ENCODE measurements at regions not wholly inside any gene's neighbourhood (a gene's known extent, or its start where the extent isn't known, plus 50 kb on each side); places are given as distances from the start of the nearest gene placed in this dataset.

- no peak for TF ChIP-seq CTCF (IDR thresholded peaks at IDR 0.05)
- TF ChIP-seq POLR2AphosphoS5 (IDR thresholded peaks at IDR 0.05), result no peak
- no peak for TF ChIP-seq POLR2A (IDR thresholded peaks at IDR 0.05)
Observed at GRCh38 chr7:54242776-54243175, 299.4 kb upstream of the VSTM2A start.

All from prostate gland (tissue), 2 donors.